GM23338 (cell line): ENCODE measurements at regions not wholly inside any gene's neighbourhood (a gene's known extent, or its start where the extent isn't known, plus 50 kb on each side); places are given as distances from the start of the nearest gene placed in this dataset.
A peak's percentile ranks its signal among the peaks of the same experiment; 100 is the strongest.

Experiments
- ATAC-seq: fragments of 200-7000 bp; cut with Tn5 transposase; 3 replicates; pipeline ENCODE4 v1.9.1; 2020
- DNase-seq: peaks from one replicate; pipeline ENCODE4 v3.0.0-alpha.2; 2015; ENCODE audit warnings: low spot score
- H2AFZ ChIP-seq: fragments of 200-600 bp; sonication (generic); 2 replicates; pipeline ENCODE4 v1.8.0; 2016; ENCODE audit warnings: antibody characterized with exemption, mild to moderate bottlenecking, moderate library complexity
- H3F3A ChIP-seq: fragments of 200-600 bp; sonication (generic); replicated peaks from 2 replicates; pipeline ENCODE4 v1.8.0; 2017; ENCODE audit warnings: antibody characterized with exemption, mixed run types, low read depth
- H3K27ac ChIP-seq: fragments of 200-600 bp; sonication (generic); 2 replicates; pipeline ENCODE4 v1.6.1; 2016; ENCODE audit warnings: low read depth
- H3K27me3 ChIP-seq: fragments of 200-600 bp; sonication (generic); 2 replicates; pipeline ENCODE4 v1.8.0; 2016; ENCODE audit warnings: mild to moderate bottlenecking, mixed run types, moderate library complexity; ENCODE audit not compliant: insufficient read depth
- H3K36me3 ChIP-seq: fragments of 200-600 bp; sonication (generic); 2 replicates; pipeline ENCODE4 v1.8.0; 2016; ENCODE audit warnings: mild to moderate bottlenecking; ENCODE audit not compliant: insufficient read depth
- H3K4me1 ChIP-seq: fragments of 200-600 bp; sonication (generic); 2 replicates; pipeline ENCODE4 v1.8.0; 2016; ENCODE audit warnings: mild to moderate bottlenecking, moderate library complexity; ENCODE audit not compliant: insufficient read depth
- H3K4me2 ChIP-seq: fragments of 200-600 bp; sonication (generic); 2 replicates; pipeline ENCODE4 v1.7.1; 2017; ENCODE audit warnings: mixed run types
- H3K4me3 ChIP-seq: fragments of 200-600 bp; sonication (generic); 2 replicates; pipeline ENCODE4 v1.6.1; 2016; ENCODE audit warnings: mixed run types
- H3K79me2 ChIP-seq: fragments of 200-600 bp; sonication (generic); replicated peaks from 2 replicates; pipeline ENCODE4 v1.8.0; 2017; ENCODE audit warnings: mild to moderate bottlenecking; ENCODE audit not compliant: insufficient read depth
- H3K9me2 ChIP-seq: fragments of 200-600 bp; sonication (generic); 2 replicates; pipeline ENCODE4 v1.8.0; 2017; ENCODE audit not compliant: insufficient read depth
- H4K20me1 ChIP-seq: fragments of 200-600 bp; sonication (generic); replicated peaks from 2 replicates; pipeline ENCODE4 v1.8.0; 2017; ENCODE audit warnings: mild to moderate bottlenecking; ENCODE audit not compliant: insufficient read depth
- H3K27ac Mint-ChIP-seq: 2 replicates; pipeline ENCODE4 v1.8.0; 2020; ENCODE audit warnings: inconsistent platforms, mild to moderate bottlenecking, moderate library complexity, mixed read lengths
- H3K27me3 Mint-ChIP-seq: 3 replicates; pipeline ENCODE4 v1.8.0; 2022; ENCODE audit warnings: low read depth, mild to moderate bottlenecking, moderate library complexity, mixed read lengths, inconsistent platforms; ENCODE audit not compliant: insufficient read depth, poor library complexity
- H3K36me3 Mint-ChIP-seq: 3 replicates; pipeline ENCODE4 v1.8.0; 2021; ENCODE audit warnings: low read depth, mild to moderate bottlenecking, inconsistent platforms, moderate library complexity, mixed read lengths
- H3K4me1 Mint-ChIP-seq: 3 replicates; pipeline ENCODE4 v1.8.0; 2020; ENCODE audit warnings: mild to moderate bottlenecking, inconsistent platforms, mixed read lengths
- H3K4me3 Mint-ChIP-seq: 3 replicates; pipeline ENCODE4 v1.8.0; 2021; ENCODE audit warnings: moderate library complexity, mild to moderate bottlenecking, inconsistent platforms, mixed read lengths
- H3K9me3 Mint-ChIP-seq: 3 replicates; pipeline ENCODE4 v1.8.0; 2020; ENCODE audit warnings: moderate library complexity, mild to moderate bottlenecking, inconsistent platforms, mixed read lengths
- CREB1 ChIP-seq: fragments of 250-450 bp; sonication (Bioruptor Pico); IDR thresholded peaks from 2 replicates; pipeline ENCODE4 v1.5.0; 2020; ENCODE audit warnings: low read depth, mild to moderate bottlenecking, moderate library complexity
- CTCF ChIP-seq, 2 experiments: fragments of 200-600 bp in 1 of 2; sonication (generic) in 1 of 2; conservative IDR thresholded peaks; 2 replicates each; pipeline versions ENCODE4 v1.5.1 to v1.6.1; 2016 to 2017; ENCODE audit warnings: antibody characterized with exemption in 2 of 2, low read depth in 2 of 2, mild to moderate bottlenecking in 2 of 2, moderate library complexity in 1 of 2
- ETS1 ChIP-seq: IDR thresholded peaks from 2 replicates; pipeline ENCODE4 v1.6.1; 2016; ENCODE audit warnings: antibody characterized with exemption
- EZH2 ChIP-seq: fragments of 200-600 bp; sonication (generic); IDR thresholded peaks from one replicate; pipeline ENCODE4 v1.8.0; 2017; ENCODE audit warnings: antibody characterized with exemption, mild to moderate bottlenecking, low read depth; ENCODE audit not compliant: unreplicated experiment
- EZH2phosphoT487 ChIP-seq: fragments of 200-600 bp; sonication (generic); IDR thresholded peaks from one replicate; pipeline ENCODE4 v1.8.1; 2018; ENCODE audit warnings: antibody characterized with exemption; ENCODE audit not compliant: unreplicated experiment
- JUNB ChIP-seq: IDR thresholded peaks from one replicate; pipeline ENCODE4 v1.6.1; 2016; ENCODE audit warnings: antibody characterized with exemption; ENCODE audit not compliant: unreplicated experiment
- NANOG ChIP-seq: IDR thresholded peaks from 2 replicates; pipeline ENCODE4 v1.6.1; 2016; ENCODE audit warnings: antibody characterized with exemption, borderline replicate concordance
- POLR2AphosphoS5 ChIP-seq: IDR thresholded peaks from 2 replicates; pipeline ENCODE4 v1.6.1; 2016; ENCODE audit warnings: antibody characterized with exemption, low read depth
- REST ChIP-seq: IDR thresholded peaks from one replicate; pipeline ENCODE4 v1.6.1; 2018; ENCODE audit warnings: antibody characterized with exemption; ENCODE audit not compliant: unreplicated experiment
- STAT1 ChIP-seq: IDR thresholded peaks from one replicate; pipeline ENCODE4 v1.6.1; 2016; ENCODE audit warnings: antibody characterized with exemption; ENCODE audit not compliant: unreplicated experiment
- ZNF331 ChIP-seq: fragments of 250-450 bp; sonication (Bioruptor Pico); IDR thresholded peaks from 2 replicates; pipeline ENCODE4 v1.5.0; 2020; ENCODE audit warnings: low read depth, mild to moderate bottlenecking, moderate library complexity

- H3K27ac ChIP-seq, result no peak overlapping the region
- Mint-ChIP-seq H3K4me1 (peaks cover 5% of the 10 kb centered on the region), H3K4me3 (no peak overlapping the region), H3K36me3 (peaks cover 7% of the 10 kb centered on the region; the same call in 2 of the 3 replicates), H3K27me3 (peaks cover 2% of the 10 kb centered on the region), H3K27ac (no peak overlapping the region), H3K9me3 (peaks cover 12% of the 10 kb centered on the region)
- H3K79me2 ChIP-seq, result no peaks in the 10 kb centered on the region
- no peaks in the 10 kb centered on the region for H3K9me2 ChIP-seq
- TF ChIP-seq STAT1, result no peak
- no peak for TF ChIP-seq JUNB
- peak; percentile 91 to 97 for TF ChIP-seq CTCF (conservative IDR thresholded peaks at IDR 0.05; ENCODE audit: low read depth in 2 of 2)
- no peak for TF ChIP-seq ZNF331
- no peaks in the 10 kb centered on the region for H4K20me1 ChIP-seq
- no peaks in the 10 kb centered on the region for H3K4me1 ChIP-seq
- H2AFZ ChIP-seq, result peak overlapping the region; percentile 90
- no peaks in the 10 kb centered on the region for H3K27me3 ChIP-seq
- DNase-seq (peak; percentile 91), ATAC-seq (peak; percentile 94)
- H3K4me2 ChIP-seq, result no peak overlapping the region
- H3K4me3 ChIP-seq, result no peak overlapping the region
- H3K36me3 ChIP-seq, result peaks cover 7% of the 10 kb centered on the region; the same call in 1 of the 2 replicates
- no peaks in the 10 kb centered on the region for H3F3A ChIP-seq
Measured at GRCh38 chr10:69716711-69717560, 84.8 kb upstream of the COL13A1 start.

- H3K4me3 Mint-ChIP-seq, result no peak overlapping the region
- DNase-seq, result no peak
- H3K36me3 ChIP-seq, result peaks cover 7% of the 10 kb centered on the region; the same call in 1 of the 2 replicates
Measured at GRCh38 chr10:69718951-69719350, 82.8 kb upstream of the COL13A1 start.

More at GRCh38 chr10:69718951-69719350, 82.8 kb upstream of the COL13A1 start:
- H3K27me3 Mint-ChIP-seq, result peaks cover 2% of the 10 kb centered on the region
- Histone ChIP-seq H3K79me2 (no peaks in the 10 kb centered on the region), H4K20me1 (no peaks in the 10 kb centered on the region), H2AFZ (no peak overlapping the region), H3K4me1 (0 out of 2 replicates have a peak, but pooled peaks cover 5% of the 10 kb centered on the region), H3K4me2 (no peak overlapping the region), H3F3A (no peaks in the 10 kb centered on the region), H3K27ac (no peak overlapping the region), H3K4me3 (no peak overlapping the region), H3K9me2 (no peaks in the 10 kb centered on the region), H3K27me3 (no peaks in the 10 kb centered on the region)
- H3K9me3 Mint-ChIP-seq, result peaks cover 12% of the 10 kb centered on the region
- no peak overlapping the region for H3K27ac Mint-ChIP-seq
- H3K36me3 Mint-ChIP-seq, result peaks cover 7% of the 10 kb centered on the region; the same call in 2 of the 3 replicates
- no peak for TF ChIP-seq CREB1 (CRISPR knock-in tag)
- no peak for TF ChIP-seq EZH2
- TF ChIP-seq NANOG, result no peak
- TF ChIP-seq REST, result no peak
- no peak for TF ChIP-seq EZH2phosphoT487
- TF ChIP-seq ETS1, result no peak
- no peak for TF ChIP-seq POLR2AphosphoS5
- no peak for ATAC-seq
- H3K4me1 Mint-ChIP-seq, result peaks cover 9% of the 10 kb centered on the region
